ENCODE measurements at regions not wholly inside any gene's neighbourhood (a gene's known extent, or its start where the extent isn't known, plus 50 kb on each side); places are given as distances from the start of the nearest gene placed in this dataset.

DNA sequence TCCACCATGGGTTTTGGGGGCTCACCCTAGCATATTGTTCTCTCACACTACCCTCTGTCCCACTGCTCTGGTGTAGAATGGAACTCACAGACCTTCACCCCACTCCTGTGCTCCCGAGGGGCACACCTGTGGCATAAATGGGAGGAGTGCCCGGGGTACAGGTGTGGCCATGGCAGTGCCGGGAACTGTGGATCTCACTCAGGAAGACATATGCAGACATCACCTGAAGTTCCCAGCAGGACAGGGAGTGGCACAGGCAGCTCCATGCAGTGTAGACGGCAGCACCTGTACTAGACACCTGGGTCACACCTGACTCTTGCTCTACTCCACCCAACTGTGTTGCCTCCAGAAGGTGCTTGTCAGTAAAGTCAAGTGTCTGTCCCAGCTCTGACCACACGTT is 57.6 kb upstream of the MRPS22 start:
- Histone ChIP-seq H3K27ac (ENCODE audit: low read depth in 1 of 2, low read length in 1 of 2) (no peak overlapping the region), H3K27me3 (ENCODE audit: control insufficient read depth in 2 of 2, insufficient read depth in 1 of 2, low read length in 1 of 2) (no peaks in the 10 kb centered on the region), H3K4me3 (ENCODE audit: low read length in 2 of 2) (no peak overlapping the region), H3K4me1 (ENCODE audit: control insufficient read depth in 2 of 2, insufficient read depth in 2 of 2, low read length in 2 of 2) (no peaks in the 10 kb centered on the region), H3K9me3 (ENCODE audit: control insufficient read depth in 2 of 2, insufficient read depth in 1 of 2, low read length in 1 of 2) (peaks cover 0 to 2% of the 10 kb centered on the region in 2 donors), H3K36me3 (ENCODE audit: control insufficient read depth in 2 of 2, insufficient read depth in 2 of 2, low read length in 1 of 2) (no peaks in the 10 kb centered on the region)
- WGBS = 84% methylated on average over 5 of the region's 5 CpGs
- no peak for DNase-seq (ENCODE audit: low read depth in 6 of 9, low spot score in 9 of 9)

DNA sequence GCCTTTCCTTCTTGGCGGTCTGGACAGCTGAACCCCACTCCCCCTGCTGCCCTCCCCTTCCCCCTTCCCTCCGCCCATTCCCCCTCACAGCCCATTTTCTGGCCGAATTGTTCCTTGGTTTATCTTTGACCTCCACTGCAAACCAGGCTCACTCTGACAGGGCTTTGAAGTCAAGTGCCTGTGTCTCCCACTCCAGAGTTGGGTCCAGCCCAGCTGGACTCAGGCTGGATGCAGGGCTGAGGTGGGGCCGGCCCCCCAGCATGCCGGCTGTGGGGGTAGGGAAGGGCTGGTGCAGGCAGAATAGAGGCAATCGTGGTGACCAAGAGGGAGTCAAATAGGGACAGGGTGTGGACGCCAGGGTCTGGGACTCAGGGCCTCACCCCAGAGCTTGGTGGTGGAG is 57.0 kb upstream of the MRPS22 start:
- peaks cover 0 to under 1% of the 10 kb centered on the region in 2 donors for H3K9me3 ChIP-seq (ENCODE audit: control insufficient read depth in 2 of 2, insufficient read depth in 1 of 2, low read length in 1 of 2)
- H3K36me3 ChIP-seq (ENCODE audit: control insufficient read depth in 2 of 2, insufficient read depth in 2 of 2, low read length in 1 of 2) = no peaks in the 10 kb centered on the region
- 86% methylated on average over 7 of the region's 7 CpGs for WGBS
- no peaks in the 10 kb centered on the region for H3K4me1 ChIP-seq (ENCODE audit: control insufficient read depth in 2 of 2, insufficient read depth in 2 of 2, low read length in 2 of 2)
- no peak for DNase-seq (ENCODE audit: low read depth in 6 of 9, low spot score in 9 of 9)
- no peak overlapping the region for H3K4me3 ChIP-seq (ENCODE audit: low read length in 2 of 2)
- no peaks in the 10 kb centered on the region for H3K27me3 ChIP-seq (ENCODE audit: control insufficient read depth in 2 of 2, insufficient read depth in 1 of 2, low read length in 1 of 2)
- H3K27ac ChIP-seq (ENCODE audit: low read depth in 1 of 2, low read length in 1 of 2) = no peak overlapping the region

DNA sequence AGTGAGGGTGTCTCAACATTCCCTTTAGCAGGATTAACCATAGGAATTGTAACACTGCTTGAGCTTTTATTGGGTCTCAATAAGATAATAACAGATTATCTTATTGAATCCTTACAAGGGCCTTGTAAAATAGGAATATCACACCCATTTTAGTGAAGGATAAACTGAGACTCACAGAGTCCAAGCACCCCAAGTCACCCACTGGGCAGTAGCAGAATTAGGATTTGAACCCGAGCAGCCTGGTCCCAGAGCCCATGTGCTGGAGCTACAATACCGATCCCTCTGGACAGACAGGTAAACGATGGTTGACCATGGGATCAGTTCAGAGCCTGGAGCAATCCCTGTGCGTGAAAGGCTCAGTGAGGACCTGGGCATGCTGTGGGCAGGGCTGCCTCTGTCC is 56.3 kb upstream of the MRPS22 start:
- no peaks in the 10 kb centered on the region for H3K9me3 ChIP-seq (ENCODE audit: control insufficient read depth in 2 of 2, insufficient read depth in 1 of 2, low read length in 1 of 2)
- no peak overlapping the region for H3K4me3 ChIP-seq (ENCODE audit: low read length in 2 of 2)
- DNase-seq (ENCODE audit: low read depth in 6 of 9, low spot score in 9 of 9) = no peak
- H3K36me3 ChIP-seq (ENCODE audit: control insufficient read depth in 2 of 2, insufficient read depth in 2 of 2, low read length in 1 of 2) = no peaks in the 10 kb centered on the region
- H3K27me3 ChIP-seq (ENCODE audit: control insufficient read depth in 2 of 2, insufficient read depth in 1 of 2, low read length in 1 of 2) = no peaks in the 10 kb centered on the region
- H3K4me1 ChIP-seq (ENCODE audit: control insufficient read depth in 2 of 2, insufficient read depth in 2 of 2, low read length in 2 of 2) = no peaks in the 10 kb centered on the region
- 97% methylated on average over 4 of the region's 4 CpGs for WGBS
- no peak overlapping the region for H3K27ac ChIP-seq (ENCODE audit: low read depth in 1 of 2, low read length in 1 of 2)

DNA sequence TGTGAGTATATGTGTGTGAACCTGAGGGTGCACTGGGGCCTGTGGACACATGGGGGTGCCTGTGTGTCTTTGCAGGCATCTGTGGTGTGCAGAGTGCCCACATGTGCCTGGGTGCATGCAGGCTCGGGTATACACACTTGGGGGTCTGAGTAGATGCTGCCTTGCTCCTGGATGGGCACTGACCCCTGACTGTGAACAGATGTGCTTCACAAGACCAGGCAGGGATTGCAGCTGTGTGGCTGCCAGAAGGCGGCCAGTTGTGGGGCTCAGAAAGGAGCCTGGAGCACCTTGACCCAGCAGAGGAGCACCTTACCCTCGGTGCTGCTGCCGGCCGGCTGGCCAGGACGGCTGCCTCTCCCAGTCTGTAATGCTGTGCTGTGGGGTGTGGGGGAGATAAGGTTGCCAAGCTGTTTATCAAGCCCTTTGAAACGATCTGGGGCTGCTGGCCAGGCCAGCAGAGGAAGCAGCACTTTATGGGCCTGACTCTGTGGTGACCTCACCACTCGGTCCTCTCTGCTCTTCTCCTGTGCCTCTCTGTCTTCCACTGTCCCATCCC is 55.5 kb upstream of the MRPS22 start:
- H3K4me3 ChIP-seq (ENCODE audit: low read length in 2 of 2) = no peak overlapping the region
- no peaks in the 10 kb centered on the region for H3K9me3 ChIP-seq (ENCODE audit: control insufficient read depth in 2 of 2, insufficient read depth in 1 of 2, low read length in 1 of 2)
- no peak for DNase-seq (ENCODE audit: low read depth in 6 of 9, low spot score in 9 of 9)
- H3K36me3 ChIP-seq (ENCODE audit: control insufficient read depth in 2 of 2, insufficient read depth in 2 of 2, low read length in 1 of 2) = no peaks in the 10 kb centered on the region
- no peaks in the 10 kb centered on the region for H3K27me3 ChIP-seq (ENCODE audit: control insufficient read depth in 2 of 2, insufficient read depth in 1 of 2, low read length in 1 of 2)
- H3K27ac ChIP-seq (ENCODE audit: low read depth in 1 of 2, low read length in 1 of 2) = no peak overlapping the region
- 81% methylated on average over 8 of the region's 8 CpGs for WGBS
- no peaks in the 10 kb centered on the region for H3K4me1 ChIP-seq (ENCODE audit: control insufficient read depth in 2 of 2, insufficient read depth in 2 of 2, low read length in 2 of 2)

DNA sequence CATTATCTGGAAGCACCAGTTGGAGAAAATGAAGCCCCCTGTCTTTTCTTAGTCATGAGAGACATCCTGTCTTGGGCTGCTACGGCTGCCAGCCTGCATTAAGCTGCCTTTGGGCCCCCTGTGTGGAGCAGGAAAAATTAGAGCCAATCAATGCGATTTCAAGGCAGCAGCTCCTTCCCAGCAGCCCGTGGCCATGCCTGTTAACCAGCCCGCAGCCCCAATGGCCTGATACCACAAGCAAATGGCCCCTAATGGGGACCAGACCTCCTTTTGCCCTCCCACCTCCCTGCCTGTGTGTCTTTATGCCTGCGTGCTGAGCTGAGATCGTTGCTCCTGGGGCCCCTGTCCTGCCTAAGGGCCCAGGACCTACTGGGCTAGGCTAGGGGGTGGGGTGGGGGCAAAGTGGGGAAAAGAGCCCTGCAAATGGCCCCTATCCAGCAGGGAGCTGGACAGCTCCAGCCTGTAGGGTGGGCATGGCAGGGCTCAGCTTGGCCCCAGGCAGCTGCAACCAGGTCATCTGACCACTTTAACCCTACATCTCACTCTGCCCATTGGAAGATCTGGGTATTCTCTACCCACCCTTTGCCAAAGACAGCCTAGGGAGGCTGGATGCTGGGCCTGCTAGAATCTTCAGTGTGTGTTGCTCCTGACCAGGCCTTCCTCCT is 53.8 kb upstream of the MRPS22 start:
- no peak for DNase-seq (ENCODE audit: low read depth in 6 of 9, low spot score in 9 of 9)
- no peak overlapping the region for H3K27ac ChIP-seq (ENCODE audit: low read depth in 1 of 2, low read length in 1 of 2)
- no peaks in the 10 kb centered on the region for H3K4me1 ChIP-seq (ENCODE audit: control insufficient read depth in 2 of 2, insufficient read depth in 2 of 2, low read length in 2 of 2)
- 85% methylated on average over 6 of the region's 6 CpGs for WGBS
- H3K9me3 ChIP-seq (ENCODE audit: control insufficient read depth in 2 of 2, insufficient read depth in 1 of 2, low read length in 1 of 2) = no peaks in the 10 kb centered on the region
- no peaks in the 10 kb centered on the region for H3K36me3 ChIP-seq (ENCODE audit: control insufficient read depth in 2 of 2, insufficient read depth in 2 of 2, low read length in 1 of 2)
- H3K27me3 ChIP-seq (ENCODE audit: control insufficient read depth in 2 of 2, insufficient read depth in 1 of 2, low read length in 1 of 2) = no peaks in the 10 kb centered on the region
- H3K4me3 ChIP-seq (ENCODE audit: low read length in 2 of 2) = no peak overlapping the region

DNA sequence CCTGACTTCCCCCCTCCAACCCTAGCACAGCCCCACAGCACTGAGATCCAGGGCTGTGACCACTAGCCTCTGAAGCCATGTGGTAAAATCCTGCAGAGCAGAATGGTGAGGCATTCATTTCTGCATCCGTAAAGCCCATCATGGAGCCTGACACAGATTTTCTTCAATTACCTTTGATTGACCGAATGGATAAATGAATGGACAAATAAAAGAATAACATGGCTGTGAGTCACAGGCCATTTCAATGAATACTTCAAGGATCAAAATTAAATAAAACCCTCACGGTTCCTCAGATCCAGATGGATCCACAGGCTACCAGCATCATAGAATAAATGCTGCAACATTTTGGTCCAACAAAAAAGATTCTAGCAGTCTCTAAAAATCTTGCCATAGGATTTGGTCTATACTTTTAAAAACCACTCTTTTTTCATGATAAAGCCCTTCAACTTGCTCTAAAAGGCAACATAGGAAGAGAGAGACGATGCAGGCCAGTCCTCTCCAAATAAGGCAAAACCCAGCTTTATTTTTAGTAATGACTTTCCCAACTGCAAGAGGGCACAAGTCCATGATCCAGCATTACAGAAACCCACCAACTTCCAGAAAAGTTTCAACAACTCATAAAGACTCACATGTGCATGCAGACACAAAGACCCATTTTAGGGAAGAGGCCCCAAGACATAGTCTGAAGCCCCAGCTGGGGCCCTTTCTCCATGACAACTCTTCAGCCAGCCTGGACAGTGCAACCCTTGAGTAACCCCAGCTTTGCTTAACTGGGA is 52.4 kb upstream of the MRPS22 start:
- no peak overlapping the region for H3K27ac ChIP-seq (ENCODE audit: low read depth in 1 of 2, low read length in 1 of 2)
- WGBS = 97% methylated on average over 4 of the region's 4 CpGs
- H3K4me3 ChIP-seq (ENCODE audit: low read length in 2 of 2) = no peak overlapping the region
- H3K4me1 ChIP-seq (ENCODE audit: control insufficient read depth in 2 of 2, insufficient read depth in 2 of 2, low read length in 2 of 2) = no peaks in the 10 kb centered on the region
- H3K27me3 ChIP-seq (ENCODE audit: control insufficient read depth in 2 of 2, insufficient read depth in 1 of 2, low read length in 1 of 2) = no peaks in the 10 kb centered on the region
- no peaks in the 10 kb centered on the region for H3K9me3 ChIP-seq (ENCODE audit: control insufficient read depth in 2 of 2, insufficient read depth in 1 of 2, low read length in 1 of 2)
- no peak for DNase-seq (ENCODE audit: low read depth in 6 of 9, low spot score in 9 of 9)
- H3K36me3 ChIP-seq (ENCODE audit: control insufficient read depth in 2 of 2, insufficient read depth in 2 of 2, low read length in 1 of 2) = no peaks in the 10 kb centered on the region

DNA sequence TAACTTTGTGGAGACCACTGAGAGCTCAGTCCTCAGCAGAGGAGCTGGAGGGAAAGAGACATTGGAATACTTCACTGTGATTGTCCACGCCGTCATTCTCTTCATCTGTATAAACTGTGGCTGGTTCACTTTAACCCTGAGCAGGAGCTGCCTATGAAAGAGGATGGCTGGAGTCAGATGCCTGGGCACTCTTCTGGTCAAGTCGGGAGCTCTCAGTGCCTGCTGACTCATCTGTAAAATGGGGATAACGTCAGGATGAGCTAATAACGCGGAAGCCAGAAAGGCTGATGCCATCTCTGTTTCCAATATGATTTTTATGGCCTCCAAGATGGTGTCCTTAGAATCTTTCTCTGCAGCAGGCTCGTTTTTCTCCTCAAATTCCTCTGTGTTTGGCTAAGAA is 51.6 kb upstream of the MRPS22 start:
- no peaks in the 10 kb centered on the region for H3K4me1 ChIP-seq (ENCODE audit: control insufficient read depth in 2 of 2, insufficient read depth in 2 of 2, low read length in 2 of 2)
- DNase-seq (ENCODE audit: low read depth in 6 of 9, low spot score in 9 of 9) = no peak
- no peak overlapping the region for H3K27ac ChIP-seq (ENCODE audit: low read depth in 1 of 2, low read length in 1 of 2)
- no peak overlapping the region for H3K4me3 ChIP-seq (ENCODE audit: low read length in 2 of 2)
- H3K36me3 ChIP-seq (ENCODE audit: control insufficient read depth in 2 of 2, insufficient read depth in 2 of 2, low read length in 1 of 2) = no peaks in the 10 kb centered on the region
- WGBS = 89% methylated on average over 7 of the region's 7 CpGs
- no peaks in the 10 kb centered on the region for H3K9me3 ChIP-seq (ENCODE audit: control insufficient read depth in 2 of 2, insufficient read depth in 1 of 2, low read length in 1 of 2)
- no peaks in the 10 kb centered on the region for H3K27me3 ChIP-seq (ENCODE audit: control insufficient read depth in 2 of 2, insufficient read depth in 1 of 2, low read length in 1 of 2)

DNA sequence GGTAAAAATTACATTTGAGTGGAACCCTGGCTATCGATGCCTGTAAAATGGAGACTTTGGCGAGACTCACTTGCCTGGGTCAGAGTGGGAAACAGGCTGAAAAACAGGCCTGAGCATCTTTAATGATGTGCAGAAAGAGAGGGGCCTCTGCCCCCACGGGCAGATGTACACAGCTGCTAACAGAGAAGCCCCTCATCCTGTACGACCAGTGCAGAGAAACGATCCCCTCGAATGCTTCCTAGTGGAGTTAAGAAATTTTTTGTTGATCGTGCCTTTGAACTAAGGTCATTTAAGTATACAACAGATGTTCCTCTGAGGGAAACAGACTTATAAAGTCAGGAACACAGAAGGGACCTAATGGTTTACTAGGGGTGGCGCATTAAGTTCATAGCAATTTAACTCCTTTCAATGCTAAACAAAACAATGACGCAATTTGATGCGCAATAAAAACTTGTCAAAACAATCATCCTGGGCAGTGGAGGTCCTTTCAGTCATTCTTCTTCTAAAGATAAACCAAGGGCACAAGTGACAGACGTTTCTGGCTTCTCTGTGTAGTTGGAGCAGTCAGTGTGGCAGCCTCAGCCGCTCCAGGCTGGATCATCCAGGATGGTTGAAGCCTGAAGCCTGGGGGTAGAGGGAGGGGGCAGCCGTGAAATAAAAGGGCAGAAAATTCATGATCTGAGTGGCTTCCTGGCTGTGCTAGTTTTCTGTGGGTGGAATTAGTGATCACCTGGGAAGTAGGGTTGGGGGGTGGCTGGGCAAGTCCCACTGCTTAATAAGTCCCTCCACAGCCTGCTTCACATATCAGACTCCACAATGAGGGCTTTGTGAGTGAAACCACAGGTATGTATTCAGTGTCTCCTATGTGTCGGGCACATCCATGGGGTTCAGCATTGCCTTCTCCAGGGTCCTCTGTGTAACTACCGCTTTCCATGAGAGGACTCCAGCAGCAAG is 50.8 kb upstream of the MRPS22 start:
- H3K4me3 ChIP-seq (ENCODE audit: low read length in 2 of 2) = no peak overlapping the region
- 74% methylated on average over 15 of the region's 15 CpGs for WGBS
- DNase-seq (ENCODE audit: low read depth in 6 of 9, low spot score in 9 of 9) = no peak
- no peaks in the 10 kb centered on the region for H3K9me3 ChIP-seq (ENCODE audit: control insufficient read depth in 2 of 2, insufficient read depth in 1 of 2, low read length in 1 of 2)
- no peaks in the 10 kb centered on the region for H3K27me3 ChIP-seq (ENCODE audit: control insufficient read depth in 2 of 2, insufficient read depth in 1 of 2, low read length in 1 of 2)
- no peak overlapping the region for H3K27ac ChIP-seq (ENCODE audit: low read depth in 1 of 2, low read length in 1 of 2)
- H3K36me3 ChIP-seq (ENCODE audit: control insufficient read depth in 2 of 2, insufficient read depth in 2 of 2, low read length in 1 of 2) = no peaks in the 10 kb centered on the region
- no peaks in the 10 kb centered on the region for H3K4me1 ChIP-seq (ENCODE audit: control insufficient read depth in 2 of 2, insufficient read depth in 2 of 2, low read length in 2 of 2)

DNA sequence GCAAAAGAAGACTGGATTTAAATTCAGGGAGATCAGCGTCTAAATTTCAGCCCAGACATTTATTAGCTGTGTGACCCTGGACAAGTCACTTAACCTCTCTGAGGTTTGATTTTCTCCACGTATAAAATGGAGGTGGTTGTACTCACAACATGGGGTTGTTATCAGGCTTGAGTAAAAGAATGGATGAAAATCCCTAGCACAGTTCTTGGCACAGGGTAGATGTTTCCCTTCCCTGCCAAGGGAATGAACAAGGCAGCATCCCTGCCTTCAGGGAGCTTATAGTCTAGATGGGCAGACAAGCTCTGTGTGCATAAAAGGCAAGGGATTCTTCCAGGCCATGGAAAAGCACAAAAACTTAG is 50.2 kb upstream of the MRPS22 start:
- WGBS = 92% methylated on average over 2 of the region's 2 CpGs
- Histone ChIP-seq H3K36me3 (ENCODE audit: control insufficient read depth in 2 of 2, insufficient read depth in 2 of 2, low read length in 1 of 2) (no peaks in the 10 kb centered on the region), H3K27me3 (ENCODE audit: control insufficient read depth in 2 of 2, insufficient read depth in 1 of 2, low read length in 1 of 2) (no peaks in the 10 kb centered on the region), H3K27ac (ENCODE audit: low read depth in 1 of 2, low read length in 1 of 2) (no peak overlapping the region), H3K4me1 (ENCODE audit: control insufficient read depth in 2 of 2, insufficient read depth in 2 of 2, low read length in 2 of 2) (no peaks in the 10 kb centered on the region), H3K9me3 (ENCODE audit: control insufficient read depth in 2 of 2, insufficient read depth in 1 of 2, low read length in 1 of 2) (no peaks in the 10 kb centered on the region), H3K4me3 (ENCODE audit: low read length in 2 of 2) (no peak overlapping the region)
- DNase-seq (ENCODE audit: low read depth in 6 of 9, low spot score in 9 of 9) = no peak
